A204.1 (cell line): ENCODE measurements at regions not wholly inside any gene's neighbourhood (a gene's known extent, or its start where the extent isn't known, plus 50 kb on each side); places are given as distances from the start of the nearest gene placed in this dataset.

ENCODE experiments used
- FAIRE-seq: peaks from 2 replicates; lab custom pipeline; 2012; peaks lifted over from hg19 to GRCh38; lab: Jason Lieb, UNC

DNA sequence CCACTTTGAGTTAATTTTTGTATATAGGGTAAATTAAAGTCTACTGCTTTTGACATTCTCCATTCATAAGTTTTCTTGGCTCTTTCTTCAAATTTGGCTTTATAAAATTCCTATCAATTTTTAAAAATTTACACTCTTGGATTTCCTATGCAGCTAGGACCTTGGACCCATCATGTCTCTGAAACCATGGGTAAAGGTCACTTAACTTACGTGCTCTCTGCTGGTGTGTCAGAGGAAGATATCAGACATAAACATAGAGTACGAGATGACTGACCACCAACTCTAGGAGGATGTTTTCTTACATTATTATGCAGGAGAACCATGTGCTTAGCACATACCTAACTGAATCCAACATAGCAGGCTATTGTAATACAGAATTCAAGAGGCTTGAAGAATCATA is 62.5 kb upstream of the C1GALT1C1 start:
- no peak for FAIRE-seq

DNA sequence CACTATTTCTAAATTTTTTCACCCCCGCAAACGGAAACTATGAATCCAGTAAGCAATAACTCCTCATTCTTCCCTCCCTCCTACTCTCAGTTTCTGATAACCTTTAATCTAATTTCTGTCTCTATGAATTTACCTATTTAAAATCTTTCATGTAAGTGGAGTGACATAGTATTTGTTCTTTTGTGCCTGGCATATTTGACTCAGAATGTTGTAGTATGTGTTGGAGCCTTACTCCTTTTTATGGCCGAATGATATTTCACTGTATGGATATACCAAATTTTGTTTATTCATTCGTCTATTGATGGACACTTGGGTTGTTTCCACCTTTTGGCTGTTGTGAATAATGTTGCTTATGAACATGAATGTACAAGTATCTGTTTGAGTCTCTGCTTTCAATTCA is 61.1 kb upstream of the C1GALT1C1 start:
- no peak for FAIRE-seq

- FAIRE-seq: no peak
Measured at GRCh38 chrX:120690344-120690743, 60.5 kb upstream of the C1GALT1C1 start.

GRCh38 chrX:120680090-120680489 is 50.2 kb upstream of the C1GALT1C1 start:
- FAIRE-seq: no peak
